Hepatocyte (in vitro differentiated cells): ENCODE measurements at regions not wholly inside any gene's neighbourhood (a gene's known extent, or its start where the extent isn't known, plus 50 kb on each side); places are given as distances from the start of the nearest gene placed in this dataset.

Experiments used
- CTCF ChIP-seq: fragments of 200-600 bp; sonication (generic); IDR thresholded peaks from 2 replicates; pipeline ENCODE4 v1.5.1; 2016; ENCODE audit warnings: antibody characterized with exemption, mild to moderate bottlenecking; ENCODE audit not compliant: poor library complexity
- EZH2 ChIP-seq: fragments of 200-600 bp; sonication (generic); IDR thresholded peaks from 2 replicates; pipeline ENCODE4 v1.6.1; 2016; ENCODE audit warnings: antibody characterized with exemption, mild to moderate bottlenecking, borderline replicate concordance
- EZH2phosphoT487 ChIP-seq: fragments of 200-600 bp; sonication (generic); IDR thresholded peaks from one replicate; pipeline ENCODE4 v1.6.1; 2018; ENCODE audit warnings: antibody characterized with exemption, mild to moderate bottlenecking, low read depth, moderate library complexity; ENCODE audit not compliant: unreplicated experiment, severe bottlenecking

- TF ChIP-seq CTCF (no peak), EZH2 (no peak), EZH2phosphoT487 (no peak)
Observed at GRCh38 chr3:20683910-20684309, 497.9 kb upstream of the SGO1 start.
